22Rv1 (cell line): ENCODE measurements at regions not wholly inside any gene's neighbourhood (a gene's known extent, or its start where the extent isn't known, plus 50 kb on each side); places are given as distances from the start of the nearest gene placed in this dataset.

Source experiments
- H3K27ac ChIP-seq: fragments of 450-650 bp; 2 replicates; pipeline ENCODE4 v1.5.1; 2017
- ZFX ChIP-seq: fragments of 450-650 bp; IDR thresholded peaks from 2 replicates; pipeline ENCODE4 v1.6.1; 2017; ENCODE audit warnings: antibody characterized with exemption, borderline replicate concordance
- TF ChIP-seq, protein P1 (sequence below): fragments of 450-650 bp; IDR thresholded peaks from 2 replicates; pipeline ENCODE4 v1.5.1; 2017; ENCODE audit warnings: mild to moderate bottlenecking

DNA sequence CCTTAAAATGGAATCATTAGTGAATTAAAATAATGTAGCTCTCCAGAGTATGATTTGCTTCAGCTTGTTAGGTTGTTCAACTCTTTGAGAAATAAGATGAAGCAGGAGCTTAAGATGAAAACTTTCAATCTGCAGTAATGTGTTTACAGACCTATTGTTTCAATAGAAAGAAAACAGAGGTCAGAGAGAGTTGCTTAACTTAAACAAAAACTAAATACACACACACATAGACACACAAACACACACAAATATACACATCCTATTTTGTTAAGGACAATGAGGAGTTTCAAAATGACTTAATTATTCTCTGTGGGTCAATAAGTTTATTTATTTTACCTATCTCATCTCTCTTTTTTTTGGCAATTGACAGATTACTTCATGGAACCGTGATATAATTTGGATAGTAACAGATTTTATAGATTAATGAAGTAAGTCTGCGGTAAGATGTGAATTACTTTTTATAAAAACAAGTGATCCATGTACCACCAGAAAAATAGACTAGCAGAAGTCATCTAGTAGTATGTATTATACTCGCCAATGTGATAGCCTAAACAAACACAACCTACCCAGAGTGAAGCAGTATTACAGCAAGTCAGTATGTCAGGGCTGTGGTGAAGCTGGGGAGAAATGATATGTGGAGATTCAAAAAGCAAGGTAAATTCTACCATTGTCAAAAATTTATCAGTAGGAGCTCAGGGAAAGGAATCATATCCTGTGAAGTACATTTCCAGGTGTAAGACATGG is 76.7 kb upstream of the DCBLD2 start:
- TF ChIP-seq, protein P1, sequence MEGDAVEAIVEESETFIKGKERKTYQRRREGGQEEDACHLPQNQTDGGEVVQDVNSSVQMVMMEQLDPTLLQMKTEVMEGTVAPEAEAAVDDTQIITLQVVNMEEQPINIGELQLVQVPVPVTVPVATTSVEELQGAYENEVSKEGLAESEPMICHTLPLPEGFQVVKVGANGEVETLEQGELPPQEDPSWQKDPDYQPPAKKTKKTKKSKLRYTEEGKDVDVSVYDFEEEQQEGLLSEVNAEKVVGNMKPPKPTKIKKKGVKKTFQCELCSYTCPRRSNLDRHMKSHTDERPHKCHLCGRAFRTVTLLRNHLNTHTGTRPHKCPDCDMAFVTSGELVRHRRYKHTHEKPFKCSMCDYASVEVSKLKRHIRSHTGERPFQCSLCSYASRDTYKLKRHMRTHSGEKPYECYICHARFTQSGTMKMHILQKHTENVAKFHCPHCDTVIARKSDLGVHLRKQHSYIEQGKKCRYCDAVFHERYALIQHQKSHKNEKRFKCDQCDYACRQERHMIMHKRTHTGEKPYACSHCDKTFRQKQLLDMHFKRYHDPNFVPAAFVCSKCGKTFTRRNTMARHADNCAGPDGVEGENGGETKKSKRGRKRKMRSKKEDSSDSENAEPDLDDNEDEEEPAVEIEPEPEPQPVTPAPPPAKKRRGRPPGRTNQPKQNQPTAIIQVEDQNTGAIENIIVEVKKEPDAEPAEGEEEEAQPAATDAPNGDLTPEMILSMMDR: no peak
- TF ChIP-seq ZFX: no peak
- H3K27ac ChIP-seq: no peak overlapping the region

DNA sequence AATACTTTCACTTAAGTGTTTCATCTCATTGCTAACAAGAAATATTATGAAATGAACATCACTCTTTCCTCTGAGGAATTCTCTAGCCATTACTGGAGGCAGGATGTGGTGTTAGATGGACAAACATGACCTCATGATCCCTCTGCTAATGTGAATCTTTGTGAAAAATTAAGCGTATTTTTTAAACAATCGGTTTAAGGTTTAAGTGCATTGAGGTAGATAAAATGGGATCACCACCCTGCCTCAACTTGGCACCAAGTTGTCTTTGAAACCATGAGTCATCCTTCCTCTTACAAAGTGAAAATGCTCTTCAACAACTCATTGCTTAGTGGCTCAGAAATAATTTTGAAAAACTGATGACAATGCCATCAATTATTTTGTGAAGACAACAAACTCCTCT is 76.0 kb upstream of the DCBLD2 start:
- TF ChIP-seq, protein P1: no peak
- TF ChIP-seq ZFX: no peak
- no peak overlapping the region for H3K27ac ChIP-seq

DNA sequence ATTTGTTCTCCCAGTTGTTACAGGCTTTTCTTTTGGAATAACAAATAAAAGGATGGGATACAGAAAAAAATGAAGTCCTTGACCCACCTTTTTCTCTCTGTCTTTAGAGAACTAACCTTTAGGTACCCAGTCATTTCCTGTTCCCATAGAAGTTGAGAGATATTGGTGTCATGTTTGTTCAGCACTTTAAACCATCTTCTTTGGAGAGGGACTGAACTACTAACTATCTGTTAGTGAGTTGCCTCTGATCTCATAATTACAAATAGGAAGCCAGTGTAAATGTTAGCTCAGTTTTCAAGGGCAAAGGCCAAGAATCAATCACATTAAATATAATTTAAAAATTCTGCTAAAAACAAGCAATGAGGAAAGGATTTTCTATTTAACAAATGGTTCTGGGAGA is 72.9 kb upstream of the DCBLD2 start:
- no peak overlapping the region for H3K27ac ChIP-seq
- TF ChIP-seq, protein P1: no peak
- no peak for TF ChIP-seq ZFX

- TF ChIP-seq ZFX: no peak
- TF ChIP-seq, protein P1: no peak
- no peak overlapping the region for H3K27ac ChIP-seq
These were observed 71.2 kb upstream of the DCBLD2 start for GRCh38 chr3:98972720-98973119.

DNA sequence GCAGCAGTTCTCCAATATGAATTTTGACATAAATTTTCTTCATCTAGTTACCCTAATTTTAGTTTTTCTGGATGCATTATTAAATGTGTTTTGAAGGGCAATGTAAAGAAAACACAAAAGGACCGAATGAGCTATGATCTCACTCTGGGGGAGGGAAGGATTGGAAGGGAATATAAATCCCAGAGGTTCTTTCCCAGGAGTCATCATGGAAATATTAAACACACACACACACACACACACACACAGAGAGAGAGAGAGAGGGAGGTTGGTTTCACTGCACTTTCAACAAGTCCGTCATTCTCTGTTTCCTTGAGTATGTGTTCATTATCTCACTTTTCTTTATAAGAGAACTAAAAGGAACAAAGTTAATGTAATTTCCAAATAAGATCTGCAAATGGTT is 70.7 kb upstream of the DCBLD2 start:
- H3K27ac ChIP-seq: no peak overlapping the region
- TF ChIP-seq ZFX: no peak
- TF ChIP-seq, protein P1: no peak

DNA sequence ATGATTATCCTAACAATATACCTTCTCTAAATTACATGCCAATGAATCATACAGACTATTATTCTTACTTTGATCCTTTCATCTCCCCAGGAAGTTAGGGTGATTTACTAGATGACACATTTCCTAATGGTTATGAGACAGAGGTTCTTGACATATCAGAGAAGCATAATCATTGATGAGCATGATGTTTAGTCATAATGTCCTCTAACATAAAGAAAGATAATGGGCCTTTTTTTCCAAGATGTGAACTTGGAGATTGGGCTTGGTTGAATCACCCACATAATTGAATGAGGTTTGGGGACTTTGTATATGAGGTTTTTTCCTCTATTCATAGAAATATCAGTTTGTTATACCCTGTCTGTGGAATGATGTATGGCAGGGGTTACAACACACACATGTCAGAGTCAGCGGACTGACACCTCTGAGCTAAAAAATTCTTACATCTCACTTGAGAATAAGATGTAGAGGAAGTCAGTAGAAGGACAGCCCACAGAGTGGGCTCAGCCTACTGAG is 69.7 kb upstream of the DCBLD2 start:
- H3K27ac ChIP-seq: no peak overlapping the region
- TF ChIP-seq, protein P1: no peak
- no peak for TF ChIP-seq ZFX

GRCh38 chr3:98969295-98969694 is 67.8 kb upstream of the DCBLD2 start:
- no peak overlapping the region for H3K27ac ChIP-seq
- TF ChIP-seq ZFX: no peak
- TF ChIP-seq, protein P1: no peak
